GM12872 (cell line): ENCODE measurements at regions not wholly inside any gene's neighbourhood (a gene's known extent, or its start where the extent isn't known, plus 50 kb on each side); places are given as distances from the start of the nearest gene placed in this dataset.

Source experiments
- CTCF ChIP-seq: IDR thresholded peaks from 3 replicates; pipeline ENCODE4 v1.5.1; 2011; ENCODE audit warnings: low read depth, mild to moderate bottlenecking, low read length, moderate library complexity; ENCODE audit not compliant: insufficient read depth

DNA sequence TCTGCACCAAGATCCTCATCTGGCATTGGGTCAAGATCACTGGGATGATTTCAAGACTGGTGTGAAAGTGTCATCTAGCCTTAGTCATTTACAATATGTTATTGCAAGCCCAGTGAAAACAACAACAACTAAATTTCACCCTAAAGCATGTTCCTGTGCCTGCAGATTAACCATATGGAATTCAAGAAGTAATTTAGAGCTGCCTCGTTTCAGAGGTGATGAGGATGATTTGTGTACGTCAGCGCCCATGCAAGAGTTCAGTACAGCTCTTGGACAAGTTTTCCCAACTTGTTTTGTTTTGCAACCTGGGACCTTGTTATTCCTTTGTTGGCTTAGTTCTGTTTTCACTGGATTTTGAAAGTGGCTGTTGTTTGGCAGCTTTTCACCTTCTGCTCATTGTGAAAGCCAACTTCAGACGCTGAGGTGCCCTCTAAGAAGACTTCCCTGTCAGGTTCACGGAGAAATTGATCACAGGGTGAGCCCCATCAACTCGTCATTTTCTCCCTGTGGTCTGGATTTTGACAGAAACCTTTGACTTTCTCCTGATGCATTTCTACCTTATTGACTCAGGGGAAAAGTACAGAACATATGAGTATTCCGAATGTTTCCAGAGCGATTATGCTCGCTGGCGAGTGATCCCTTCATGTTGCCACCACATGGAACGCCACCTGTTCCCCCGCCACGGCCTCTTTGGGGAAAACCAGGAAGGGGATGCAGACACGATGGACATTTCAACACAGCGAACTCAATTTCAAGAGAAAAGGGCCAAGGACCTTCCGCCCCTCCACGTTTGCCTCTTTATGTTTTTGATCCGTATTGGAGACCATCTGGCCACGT is 85.6 kb downstream of the FOXL1 start:
- no peak for TF ChIP-seq CTCF

DNA sequence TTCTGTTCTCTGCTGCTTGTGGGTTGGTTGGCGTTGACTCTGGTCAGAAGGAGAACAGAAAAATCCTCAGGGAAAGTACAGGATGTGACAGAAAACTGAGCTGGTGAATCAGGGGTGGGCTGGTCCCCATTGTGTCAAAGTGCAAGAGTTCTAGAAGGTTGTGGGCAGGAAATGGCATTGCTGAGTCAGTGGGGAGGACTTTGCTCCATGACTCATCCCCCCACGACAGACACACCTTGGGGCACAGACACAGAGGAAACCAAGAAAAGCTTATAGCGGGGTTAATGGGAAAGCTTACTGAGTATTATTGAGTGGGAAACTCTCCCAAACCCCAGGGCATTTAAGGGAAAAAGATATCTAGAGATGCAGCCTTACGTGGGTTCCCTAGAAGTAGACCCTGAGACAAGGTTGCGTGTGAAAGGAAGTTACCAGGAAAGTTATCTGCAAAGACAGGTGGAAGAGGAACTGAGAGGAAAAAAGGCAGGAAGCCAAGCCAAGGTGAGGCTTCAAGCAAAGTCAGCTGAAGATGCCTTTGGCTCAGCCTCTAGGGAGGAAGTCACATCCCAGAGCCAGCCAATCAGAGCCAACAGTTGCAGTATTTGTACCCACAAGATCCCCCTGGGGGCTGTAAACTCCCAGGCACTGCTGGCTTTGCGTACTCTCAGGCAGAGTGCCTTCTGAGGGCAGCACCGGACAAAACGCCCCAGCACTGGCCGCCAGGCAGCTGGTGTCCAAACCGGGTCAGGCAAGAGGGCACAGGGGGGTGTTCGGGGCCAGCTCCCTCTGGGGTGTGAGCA is 86.4 kb downstream of the FOXL1 start:
- no peak for TF ChIP-seq CTCF

GRCh38 chr16:86665319-86665675 is 86.9 kb downstream of the FOXL1 start:
- TF ChIP-seq CTCF: no peak

- no peak for TF ChIP-seq CTCF
These were observed 87.6 kb downstream of the FOXL1 start for GRCh38 chr16:86665929-86666328.

GRCh38 chr16:86667035-86667434 is 88.7 kb downstream of the FOXL1 start:
- no peak for TF ChIP-seq CTCF

- no peak for TF ChIP-seq CTCF
These were observed 90.0 kb downstream of the FOXL1 start for GRCh38 chr16:86668136-86668910.

GRCh38 chr16:86669285-86669805 is 91.0 kb downstream of the FOXL1 start:
- no peak for TF ChIP-seq CTCF
